Cardiac fibroblast (primary cell): ENCODE measurements at regions not wholly inside any gene's neighbourhood (a gene's known extent, or its start where the extent isn't known, plus 50 kb on each side); places are given as distances from the start of the nearest gene placed in this dataset.

Experiments
- DNase-seq, 2 donors: peaks; one replicate each; pipeline versions ENCODE4 v3.0.0 to v3.0.0-alpha.2; 2010; ENCODE audit warnings: low read depth in 2 of 2
- H3K4me3 ChIP-seq, 2 donors: replicated peaks in 1 of 2; 1 replicate in 1 of 2; 2 replicates in 1 of 2; pipeline ENCODE4 v1.5.1; 2011; ENCODE audit warnings: low read depth in 2 of 2, low read length in 2 of 2, mild to moderate bottlenecking in 2 of 2, moderate library complexity in 1 of 2
- TF ChIP-seq, protein P1 (sequence below): IDR thresholded peaks from one replicate; pipeline ENCODE4 v1.5.1; 2011; ENCODE audit warnings: low read depth, mild to moderate bottlenecking, low read length, inconsistent platforms

DNA sequence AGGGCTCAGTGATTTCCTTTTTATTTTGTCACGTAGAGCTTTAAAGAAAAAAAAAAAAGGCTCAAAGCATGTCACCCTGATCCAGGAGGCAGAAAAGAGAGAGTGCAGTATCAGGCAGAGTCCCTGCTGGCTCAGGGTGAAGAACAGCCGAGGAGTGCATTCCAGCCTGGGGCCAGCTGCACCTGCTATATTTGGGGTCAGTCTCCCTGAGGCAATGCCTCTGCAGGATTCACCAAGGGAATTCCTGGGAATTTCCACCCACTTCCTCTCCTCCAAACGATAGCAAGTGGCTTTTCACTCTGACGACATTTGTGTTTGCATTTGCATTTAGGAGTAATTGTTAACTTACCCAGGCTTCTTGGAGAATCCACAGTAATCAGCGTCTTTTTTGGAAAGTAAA is 202.9 kb upstream of the CTNNB1 start:
- no peak for DNase-seq
- TF ChIP-seq, protein P1, sequence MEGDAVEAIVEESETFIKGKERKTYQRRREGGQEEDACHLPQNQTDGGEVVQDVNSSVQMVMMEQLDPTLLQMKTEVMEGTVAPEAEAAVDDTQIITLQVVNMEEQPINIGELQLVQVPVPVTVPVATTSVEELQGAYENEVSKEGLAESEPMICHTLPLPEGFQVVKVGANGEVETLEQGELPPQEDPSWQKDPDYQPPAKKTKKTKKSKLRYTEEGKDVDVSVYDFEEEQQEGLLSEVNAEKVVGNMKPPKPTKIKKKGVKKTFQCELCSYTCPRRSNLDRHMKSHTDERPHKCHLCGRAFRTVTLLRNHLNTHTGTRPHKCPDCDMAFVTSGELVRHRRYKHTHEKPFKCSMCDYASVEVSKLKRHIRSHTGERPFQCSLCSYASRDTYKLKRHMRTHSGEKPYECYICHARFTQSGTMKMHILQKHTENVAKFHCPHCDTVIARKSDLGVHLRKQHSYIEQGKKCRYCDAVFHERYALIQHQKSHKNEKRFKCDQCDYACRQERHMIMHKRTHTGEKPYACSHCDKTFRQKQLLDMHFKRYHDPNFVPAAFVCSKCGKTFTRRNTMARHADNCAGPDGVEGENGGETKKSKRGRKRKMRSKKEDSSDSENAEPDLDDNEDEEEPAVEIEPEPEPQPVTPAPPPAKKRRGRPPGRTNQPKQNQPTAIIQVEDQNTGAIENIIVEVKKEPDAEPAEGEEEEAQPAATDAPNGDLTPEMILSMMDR = no peak
- no peak overlapping the region for H3K4me3 ChIP-seq

DNA sequence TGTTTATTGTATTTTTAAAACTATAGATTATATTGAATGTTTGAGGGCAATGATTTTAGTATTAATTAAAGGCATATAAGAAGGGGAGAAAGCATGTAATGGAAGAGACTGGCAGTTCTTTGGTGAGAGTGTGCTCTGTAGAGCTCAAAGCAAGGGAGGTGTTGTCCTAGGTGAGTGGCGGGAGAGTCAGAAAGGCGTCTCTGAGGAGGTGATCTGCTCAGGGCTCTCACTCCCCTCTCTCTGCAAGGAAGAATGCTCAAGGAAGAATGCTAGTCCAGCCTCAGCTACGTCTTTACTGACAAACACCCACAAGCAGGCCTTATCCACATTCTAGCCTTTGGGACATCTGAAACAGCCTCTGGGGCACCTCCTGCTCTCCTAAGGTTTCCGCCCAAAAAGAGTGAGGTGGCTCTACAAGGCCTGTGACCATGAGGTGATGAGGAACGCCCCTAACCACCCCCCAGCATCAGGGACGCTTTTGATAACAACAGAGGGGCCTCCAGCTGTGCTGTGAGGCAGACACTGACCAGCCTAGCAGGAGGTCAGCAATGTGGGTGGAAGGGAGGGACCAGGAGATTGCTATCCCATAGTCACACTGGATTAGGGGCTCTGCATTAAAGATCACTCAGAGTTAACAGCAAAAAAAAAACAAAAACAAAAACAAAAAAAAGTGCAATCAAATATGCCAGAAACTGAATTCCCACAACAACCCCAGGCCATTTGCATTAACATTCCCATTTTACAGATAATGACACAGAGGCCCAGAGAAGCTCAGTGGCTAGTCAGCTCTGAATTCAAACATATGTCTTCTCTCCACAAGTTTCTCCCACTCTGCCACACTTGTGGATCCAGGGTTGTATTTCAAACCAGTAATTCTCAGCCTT is 202.2 kb upstream of the CTNNB1 start:
- DNase-seq = no peak
- H3K4me3 ChIP-seq = no peak overlapping the region
- TF ChIP-seq, protein P1 = no peak

DNA sequence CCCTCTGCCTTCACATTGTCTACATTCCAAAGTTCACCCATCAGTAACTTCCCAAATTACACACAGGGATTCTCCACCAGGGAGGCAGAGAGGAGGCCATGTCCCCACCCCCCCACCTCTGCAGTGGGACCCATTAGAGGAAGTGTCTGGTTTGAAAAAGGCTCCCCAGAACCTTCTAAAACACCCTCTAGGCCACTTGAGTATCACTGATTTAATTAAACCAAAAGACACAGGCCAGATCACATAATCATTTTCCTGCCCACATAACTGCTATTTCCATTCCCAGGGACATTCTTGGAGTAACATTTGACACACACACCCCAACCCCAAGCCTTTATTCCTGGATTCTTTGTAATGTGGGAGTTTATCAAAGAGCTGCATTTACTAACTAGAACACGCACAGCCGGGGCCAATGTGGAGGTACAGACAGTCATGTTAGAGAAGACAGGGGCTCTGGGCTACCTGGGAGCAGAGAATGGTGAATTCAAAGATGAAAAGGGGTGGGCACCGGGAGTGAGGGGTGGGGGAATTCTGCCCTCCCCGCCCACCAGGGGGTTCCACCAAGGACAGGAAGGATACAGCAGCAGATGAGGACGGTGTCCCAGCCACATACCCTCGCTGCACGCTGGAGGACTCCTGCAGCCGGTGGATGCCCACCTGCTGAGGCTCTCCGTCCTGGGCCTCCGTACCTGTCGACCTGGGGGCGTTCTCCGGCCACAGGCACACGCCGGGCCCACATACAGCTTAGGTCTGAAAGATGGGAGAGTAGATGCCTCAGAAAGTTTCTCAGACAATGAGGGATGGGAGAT is 201.4 kb upstream of the CTNNB1 start:
- no peak for DNase-seq
- no peak overlapping the region for H3K4me3 ChIP-seq
- TF ChIP-seq, protein P1 = no peak

DNA sequence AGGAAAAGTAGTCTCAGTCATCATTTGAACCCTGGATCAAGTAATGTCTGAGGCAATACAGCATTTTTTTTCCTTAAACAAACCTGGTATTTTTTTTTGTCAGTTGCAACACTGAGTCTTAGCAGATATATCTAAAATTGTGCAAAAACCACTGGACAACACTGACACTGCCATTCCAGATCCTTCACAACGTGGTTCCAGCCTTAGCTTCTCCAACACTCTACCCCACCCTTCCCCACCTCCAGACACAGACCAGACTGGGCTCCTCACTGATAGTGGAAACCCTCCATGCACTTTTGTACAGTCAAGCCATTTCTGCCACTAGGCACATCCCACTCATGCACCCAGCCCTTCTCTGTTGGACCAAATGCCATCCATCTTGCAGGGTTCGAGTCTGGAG is 199.6 kb upstream of the CTNNB1 start:
- TF ChIP-seq, protein P1 = no peak
- no peak overlapping the region for H3K4me3 ChIP-seq
- DNase-seq = no peak

DNA sequence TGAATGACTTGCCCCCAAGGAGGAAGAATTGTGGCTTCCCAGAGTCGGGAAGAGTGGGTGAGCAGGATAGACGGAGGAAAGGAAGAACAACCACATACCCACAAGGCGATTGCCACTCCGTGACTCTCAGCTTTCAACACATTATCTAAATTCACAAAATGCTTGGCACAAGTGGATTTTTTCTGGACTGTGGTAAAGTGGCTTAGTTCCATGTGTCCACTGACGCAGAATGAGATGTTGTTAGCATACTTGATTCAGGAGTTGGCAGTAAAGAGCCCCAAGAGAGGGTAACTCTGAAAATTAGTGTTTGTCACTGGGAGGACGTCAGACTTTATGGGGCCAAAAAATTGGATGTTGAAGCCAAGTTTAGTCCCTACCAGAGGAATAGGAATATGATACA is 198.8 kb upstream of the CTNNB1 start:
- TF ChIP-seq, protein P1 = no peak
- DNase-seq = peak; percentile 23 to 61
- H3K4me3 ChIP-seq = no peak overlapping the region

DNA sequence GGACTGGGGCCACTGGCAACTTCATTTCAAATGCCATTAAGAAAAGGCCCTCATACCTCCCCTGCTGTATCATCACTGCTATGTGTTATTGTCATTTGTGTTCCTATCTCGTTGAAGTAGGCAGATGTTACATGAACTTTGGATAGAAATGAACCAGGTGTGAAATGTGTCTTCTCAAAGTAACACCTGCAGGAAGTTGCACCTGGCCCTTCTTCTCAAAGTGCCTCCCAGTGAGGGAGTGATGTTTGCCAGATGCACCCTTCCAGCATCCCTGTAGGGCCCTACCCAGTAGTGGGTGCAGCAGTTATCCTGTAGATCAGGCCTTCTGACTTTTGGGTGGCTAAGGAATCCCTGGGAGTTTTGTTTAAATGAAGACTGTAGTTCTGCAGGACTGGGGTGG is 197.7 kb upstream of the CTNNB1 start:
- TF ChIP-seq, protein P1 = no peak
- H3K4me3 ChIP-seq = no peak overlapping the region
- DNase-seq = no peak
